HepG2 (cell line): ENCODE measurements at regions not wholly inside any gene's neighbourhood (a gene's known extent, or its start where the extent isn't known, plus 50 kb on each side); places are given as distances from the start of the nearest gene placed in this dataset.

ENCODE experiments used
- CENPX ChIP-seq: sonication (generic); formaldehyde crosslinking; IDR thresholded peaks from 2 replicates; pipeline ENCODE4 v1.9.0; 2021; ENCODE audit warnings: mild to moderate bottlenecking, missing genetic modification reagents, moderate library complexity
- CHD2 ChIP-seq: IDR thresholded peaks from 2 replicates; pipeline ENCODE4 v1.6.1; 2011; ENCODE audit warnings: low read depth, low read length, improper control_type of control experiment
- FLYWCH1 ChIP-seq: sonication (generic); formaldehyde crosslinking; IDR thresholded peaks from 2 replicates; pipeline ENCODE4 v1.8.1; 2023; ENCODE audit warnings: mild to moderate bottlenecking, missing genetic modification reagents
- FOXK2 ChIP-seq: fragments of 450-650 bp; IDR thresholded peaks from 2 replicates; pipeline ENCODE4 v1.6.1; 2016
- HMGXB4 ChIP-seq, 2 experiments: sonication (generic) in 1 of 2; formaldehyde crosslinking in 1 of 2; IDR thresholded peaks; 2 replicates each; pipeline versions ENCODE4 v1.4.0 to v1.6.1; 2018 to 2020; ENCODE audit warnings: missing genetic modification reagents in 2 of 2, borderline replicate concordance in 1 of 2, low read depth in 1 of 2, mild to moderate bottlenecking in 1 of 2, missing biosample characterization in 1 of 2
- KIAA2018 ChIP-seq: sonication (generic); formaldehyde crosslinking; IDR thresholded peaks from 2 replicates; pipeline ENCODE4 v1.5.0; 2020; ENCODE audit warnings: mild to moderate bottlenecking, missing genetic modification reagents, borderline replicate concordance
- KMT2B ChIP-seq: IDR thresholded peaks from 2 replicates; pipeline ENCODE4 v1.6.1; 2016; ENCODE audit warnings: missing genetic modification reagents, missing compliant biosample characterization
- POLR2AphosphoS2 ChIP-seq: IDR thresholded peaks from 2 replicates; pipeline ENCODE4 v1.6.1; 2011; ENCODE audit warnings: low read depth, low read length, improper control_type of control experiment
- ZFX ChIP-seq: sonication (generic); formaldehyde crosslinking; IDR thresholded peaks from 2 replicates; pipeline ENCODE4 v1.4.0; 2020; ENCODE audit warnings: mild to moderate bottlenecking, low read depth, missing genetic modification reagents, moderate library complexity
- ZNF704 ChIP-seq: sonication (generic); formaldehyde crosslinking; IDR thresholded peaks from 2 replicates; pipeline ENCODE4 v1.8.1; 2023; ENCODE audit warnings: mild to moderate bottlenecking, inconsistent platforms, moderate library complexity, missing genetic modification reagents, borderline replicate concordance
- ZSCAN29 ChIP-seq: sonication (generic); formaldehyde crosslinking; conservative IDR thresholded peaks from 2 replicates; pipeline ENCODE4 v1.4.0; 2020; ENCODE audit warnings: mild to moderate bottlenecking, missing genetic modification reagents

GRCh38 chr9:20271096-20271495 is 351.2 kb downstream of the MLLT3 start (continued):
- TF ChIP-seq KIAA2018 (CRISPR knock-in tag) = no peak
- TF ChIP-seq ZNF704 = no peak
- TF ChIP-seq FLYWCH1 (CRISPR knock-in tag) = no peak
- no peak for TF ChIP-seq CHD2
- TF ChIP-seq FOXK2 = no peak
- TF ChIP-seq HMGXB4 (CRISPR knock-in tag; IDR thresholded peaks at IDR 0.05; ENCODE audit: borderline replicate concordance in 1 of 2, low read depth in 1 of 2) = no peak
- no peak for TF ChIP-seq POLR2AphosphoS2
- no peak for TF ChIP-seq CENPX (CRISPR knock-in tag)
- no peak for TF ChIP-seq KMT2B (CRISPR knock-in tag)
- TF ChIP-seq ZFX (CRISPR knock-in tag) = no peak
- no peak for TF ChIP-seq ZSCAN29
